ENCODE measurements at regions not wholly inside any gene's neighbourhood (a gene's known extent, or its start where the extent isn't known, plus 50 kb on each side); places are given as distances from the start of the nearest gene placed in this dataset.
"Not testable (repeated sequence)": the region's sequence is repeated elsewhere in the genome, so short reads cannot be mapped to it uniquely, and the experiment has no call there.

- no peaks in the 10 kb centered on the region for H3K36me3 ChIP-seq (replicated peaks in 1 of 2)
- no peak overlapping the region for H3K4me3 ChIP-seq
- intact Hi-C loops (cut with DNase I) = no loop called here
- DNase-seq = no peak
- H3K9me3 ChIP-seq (replicated peaks in 1 of 3) = no peaks in the 10 kb centered on the region
- TF ChIP-seq CTCF (IDR thresholded peaks at IDR 0.05) (no peak), POLR2A (IDR thresholded peaks at IDR 0.05) (no peak)
- no peaks in the 10 kb centered on the region for H3K27me3 ChIP-seq
- H3K4me1 ChIP-seq (replicated peaks in 1 of 2) = no peaks in the 10 kb centered on the region
- no peak overlapping the region for H3K27ac ChIP-seq
- WGBS, 4 donors = 35 to 53% (median 45%) methylated on average over 2 of the region's 2 CpGs
Observed at GRCh38 chr19:28577233-28577632, 635.7 kb downstream of the UQCRFS1 start.

GRCh38 chr19:28575816-28576215, 637.1 kb downstream of the UQCRFS1 start:
- H3K4me1 ChIP-seq (replicated peaks in 1 of 2) = no peaks in the 10 kb centered on the region
- H3K27me3 ChIP-seq = no peaks in the 10 kb centered on the region
- H3K4me3 ChIP-seq = no peak overlapping the region
- TF ChIP-seq POLR2A (IDR thresholded peaks at IDR 0.05) (no peak), CTCF (IDR thresholded peaks at IDR 0.05) (no peak)
- no peaks in the 10 kb centered on the region for H3K36me3 ChIP-seq (replicated peaks in 1 of 2)
- intact Hi-C loops (cut with DNase I) = no loop called here
- DNase-seq = no peak
- H3K9me3 ChIP-seq (replicated peaks in 1 of 3) = no peaks in the 10 kb centered on the region
- no peak overlapping the region for H3K27ac ChIP-seq

GRCh38 chr19:28575312-28575711, 637.6 kb downstream of the UQCRFS1 start:
- DNase-seq; intact Hi-C loops (cut with DNase I); H3K4me3 ChIP-seq; H3K27me3 ChIP-seq; H3K36me3 ChIP-seq (replicated peaks in 1 of 2); H3K4me1 ChIP-seq (replicated peaks in 1 of 2); H3K9me3 ChIP-seq (replicated peaks in 1 of 3); H3K27ac ChIP-seq: not testable (repeated sequence)

- H3K27ac ChIP-seq = no peak overlapping the region
- H3K9me3 ChIP-seq (replicated peaks in 1 of 3) = no peaks in the 10 kb centered on the region
- H3K4me3 ChIP-seq = no peak overlapping the region
- no peaks in the 10 kb centered on the region for H3K36me3 ChIP-seq (replicated peaks in 1 of 2)
- no peaks in the 10 kb centered on the region for H3K27me3 ChIP-seq
- no peak for DNase-seq
- H3K4me1 ChIP-seq (replicated peaks in 1 of 2) = no peaks in the 10 kb centered on the region
- intact Hi-C loops (cut with DNase I) = no loop called here
- 79 to 90% (median 85%) methylated on average over 4 of the region's 4 CpGs for WGBS, 4 donors
- TF ChIP-seq POLR2A (IDR thresholded peaks at IDR 0.05) = no peak
- TF ChIP-seq CTCF (IDR thresholded peaks at IDR 0.05) = no peak
Observed at GRCh38 chr19:28574212-28574611, 638.7 kb downstream of the UQCRFS1 start.

- whole genome bisulfite sequencing, 4 donors = 69 to 73% (median 70%) methylated on average over 11 to 12 of the region's 12 CpGs
- no peaks in the 10 kb centered on the region for H3K9me3 ChIP-seq (replicated peaks in 1 of 3)
- H3K27ac ChIP-seq = no peak overlapping the region
- intact Hi-C loops (cut with DNase I) = no loop called here
- H3K36me3 ChIP-seq (replicated peaks in 1 of 2) = no peaks in the 10 kb centered on the region
- H3K4me3 ChIP-seq = no peak overlapping the region
- TF ChIP-seq POLR2A (IDR thresholded peaks at IDR 0.05) (no peak), CTCF (IDR thresholded peaks at IDR 0.05) (no peak)
- no peaks in the 10 kb centered on the region for H3K27me3 ChIP-seq
- no peak for DNase-seq
- no peaks in the 10 kb centered on the region for H3K4me1 ChIP-seq (replicated peaks in 1 of 2)
Observed at GRCh38 chr19:28569132-28570131, 643.5 kb downstream of the UQCRFS1 start.
